LoVo (cell line): ENCODE measurements at regions not wholly inside any gene's neighbourhood (a gene's known extent, or its start where the extent isn't known, plus 50 kb on each side); places are given as distances from the start of the nearest gene placed in this dataset.
"Not testable (repeated sequence)": the region's sequence is repeated elsewhere in the genome, so short reads cannot be mapped to it uniquely, and the experiment has no call there.

Source experiments
- DNase-seq: peaks from one replicate; pipeline ENCODE4 v3.0.0-alpha.2; 2016; ENCODE audit warnings: low spot score

DNA sequence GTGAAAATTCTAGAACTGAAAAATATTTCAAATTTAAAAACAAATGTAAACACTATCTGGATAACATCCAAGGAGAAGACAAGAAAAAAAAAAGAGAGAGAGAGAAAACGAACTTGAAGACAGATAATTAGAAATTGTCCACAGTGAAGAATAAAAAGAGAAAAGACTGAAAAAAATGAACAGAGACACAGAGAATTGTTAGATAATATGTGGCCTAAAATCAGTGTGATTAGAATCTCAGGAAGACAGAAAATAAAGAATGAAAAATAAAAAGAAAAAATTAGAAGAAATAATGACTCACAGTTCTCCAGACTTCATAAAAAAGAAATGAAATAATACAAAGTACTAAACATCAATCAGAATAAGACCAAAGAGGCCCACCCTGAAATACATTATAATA, 1209.3 kb downstream of the FSCB start:
- no peak for DNase-seq

- DNase-seq: not testable (repeated sequence)
These were observed 1211.0 kb downstream of the FSCB start for GRCh38 chr14:43296061-43296460.

DNA sequence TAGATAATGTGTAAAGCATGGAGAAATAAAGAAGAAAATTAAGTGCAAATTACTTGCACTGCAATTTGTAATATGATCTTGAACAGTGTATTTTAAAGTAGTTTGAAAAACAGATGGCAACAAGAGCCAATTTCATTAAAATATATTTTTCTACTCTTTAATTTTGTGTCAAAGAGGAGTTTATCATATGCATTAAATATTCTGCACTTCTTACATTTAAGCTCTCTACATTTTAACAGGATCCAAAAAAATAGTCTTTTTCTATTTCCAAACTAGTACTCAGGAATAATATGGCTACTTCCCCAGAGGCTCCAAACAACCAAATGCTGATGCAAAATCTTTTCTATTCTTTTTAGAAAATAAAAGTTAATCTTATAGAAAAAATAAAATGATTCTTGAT, 1221.5 kb downstream of the FSCB start:
- no peak for DNase-seq

- DNase-seq: no peak
These were observed 1247.0 kb downstream of the FSCB start for GRCh38 chr14:43260056-43260455.

- DNase-seq: no peak
These were observed 1248.7 kb downstream of the FSCB start for GRCh38 chr14:43258396-43258795.

GRCh38 chr14:43256996-43257395, 1250.1 kb downstream of the FSCB start:
- not testable (repeated sequence) for DNase-seq

- DNase-seq: no peak
These were observed 1254.2 kb downstream of the FSCB start for GRCh38 chr14:43252866-43253265.

- no peak for DNase-seq
These were observed 1257.5 kb downstream of the FSCB start for GRCh38 chr14:43249591-43249990.

GRCh38 chr14:43249116-43249515, 1258.0 kb downstream of the FSCB start:
- no peak for DNase-seq

DNA sequence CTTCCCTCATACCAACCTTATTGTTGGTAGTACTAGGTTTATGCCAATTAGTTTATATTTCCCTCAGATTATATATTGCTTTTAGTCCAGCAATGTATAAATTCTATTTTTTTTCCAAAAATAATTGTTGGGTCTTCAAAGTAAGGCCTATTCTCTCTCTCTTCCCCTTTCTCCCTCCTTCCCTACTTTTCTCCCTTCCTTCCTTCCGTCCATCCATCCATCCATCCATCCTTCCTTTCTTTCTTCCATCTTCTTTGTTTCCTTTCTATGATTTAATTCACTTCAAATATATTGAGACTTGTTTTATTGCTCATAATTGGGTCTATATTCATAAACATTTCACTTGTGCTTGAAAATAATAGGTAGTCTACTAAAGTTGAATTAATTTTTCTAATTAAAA, 1259.2 kb downstream of the FSCB start:
- no peak for DNase-seq

DNA sequence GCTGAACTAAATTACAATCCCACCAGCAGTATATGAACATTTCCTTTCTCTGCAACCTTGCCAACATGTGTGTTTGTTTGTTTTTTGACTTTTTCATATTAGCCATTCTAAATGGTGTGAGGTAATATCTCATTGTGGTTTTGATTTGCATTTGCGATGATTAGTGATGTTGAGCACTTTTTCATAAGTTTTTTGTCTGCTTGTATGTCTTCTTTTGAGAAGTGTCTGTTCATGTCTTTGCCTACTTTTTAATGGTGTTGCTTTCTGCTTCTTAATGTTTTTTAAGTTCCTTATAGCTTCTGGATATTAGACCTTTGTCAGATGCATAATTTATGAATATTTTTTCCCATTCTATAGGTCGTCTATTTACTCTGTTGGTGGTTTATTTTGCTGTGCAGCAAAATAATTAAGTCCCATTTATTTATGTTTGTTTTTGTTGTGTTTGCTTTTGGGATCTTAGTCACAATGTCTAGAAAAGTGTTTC, 1262.9 kb downstream of the FSCB start:
- no peak for DNase-seq

DNA sequence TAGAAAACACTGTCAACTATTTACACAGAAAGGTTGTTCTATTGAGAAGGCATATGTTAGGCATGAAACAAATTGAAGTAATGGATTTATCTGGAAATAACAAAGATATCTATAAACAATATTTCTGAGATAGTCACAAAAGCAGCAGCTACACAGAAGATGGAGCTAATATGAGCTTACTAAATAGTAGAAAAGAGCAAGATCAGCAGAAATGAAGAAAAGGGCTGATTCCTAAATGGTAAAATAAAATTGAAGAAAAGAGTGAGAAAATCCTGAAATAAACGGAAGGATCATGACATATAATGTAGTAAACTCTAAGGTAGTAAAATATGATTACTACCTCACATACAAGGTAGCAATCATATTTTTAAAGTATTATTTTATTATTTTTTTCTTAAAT, 1263.9 kb downstream of the FSCB start:
- no peak for DNase-seq

DNA sequence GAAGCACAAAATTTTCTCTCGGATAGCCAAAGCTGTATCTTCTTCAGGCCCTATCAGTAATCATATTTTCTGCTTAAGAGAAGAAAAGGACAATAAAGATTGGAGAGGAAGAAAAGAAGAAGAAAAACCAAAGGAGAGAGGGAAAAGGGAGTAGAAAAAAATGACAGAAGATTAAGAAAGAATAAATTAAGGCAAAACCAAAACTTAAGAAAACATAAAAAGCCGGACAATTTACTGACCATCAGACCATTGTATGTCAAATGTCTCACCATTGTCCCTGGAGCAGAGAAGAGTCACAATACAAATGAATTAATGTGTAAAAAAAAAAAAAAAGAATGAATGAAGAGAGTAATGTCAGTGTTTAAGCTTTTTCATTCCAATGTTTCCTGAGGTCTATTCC, 1274.8 kb downstream of the FSCB start:
- DNase-seq: no peak

DNA sequence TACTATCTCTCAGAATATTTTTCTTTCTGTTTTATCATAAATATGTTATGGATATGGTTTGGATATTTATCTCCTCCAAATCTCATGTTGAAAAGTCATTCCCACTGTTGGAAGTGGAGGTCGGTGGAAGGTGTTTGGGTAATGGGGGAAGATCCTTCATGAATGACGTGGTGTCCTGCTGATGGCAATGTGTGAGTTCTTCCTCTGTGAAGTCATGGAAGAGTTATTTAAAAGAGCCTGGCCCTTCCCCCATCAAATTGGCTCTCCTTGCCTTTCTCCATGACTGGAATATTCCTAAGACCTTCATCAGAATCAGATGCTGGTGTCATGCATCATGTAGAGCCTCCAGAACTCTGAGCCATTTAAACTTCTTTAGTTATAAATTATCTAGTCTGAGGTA, 1291.6 kb downstream of the FSCB start:
- DNase-seq: no peak

- DNase-seq: no peak
These were observed 1299.9 kb downstream of the FSCB start for GRCh38 chr14:43207189-43207588.

DNA sequence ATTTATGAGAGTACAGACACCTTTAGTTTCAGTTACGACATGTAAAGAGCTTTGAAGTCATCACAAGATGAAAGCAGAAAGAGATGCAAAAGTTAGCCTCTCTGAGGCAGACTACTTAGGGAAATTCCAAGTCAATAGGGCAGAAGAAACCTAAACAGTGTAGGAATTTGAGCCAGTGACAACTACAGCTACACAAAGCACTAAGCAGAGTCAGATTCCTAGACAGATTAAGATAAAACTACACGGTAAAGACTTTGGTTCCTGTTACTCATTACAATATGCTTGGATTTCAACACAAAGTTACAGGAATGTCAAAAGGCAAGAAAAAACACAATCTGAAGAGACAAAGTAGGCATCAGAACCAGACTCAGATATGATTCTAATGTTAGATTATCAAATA, 1302.3 kb downstream of the FSCB start:
- no peak for DNase-seq

GRCh38 chr14:43200519-43200918, 1306.6 kb downstream of the FSCB start:
- DNase-seq: no peak

- DNase-seq: no peak
These were observed 1308.6 kb downstream of the FSCB start for GRCh38 chr14:43198465-43198864.

- DNase-seq: no peak
These were observed 1322.5 kb downstream of the FSCB start for GRCh38 chr14:43184540-43184939.

- no peak for DNase-seq
These were observed 1323.2 kb downstream of the FSCB start for GRCh38 chr14:43183916-43184315.

- no peak for DNase-seq
These were observed 1331.2 kb downstream of the FSCB start for GRCh38 chr14:43175896-43176295.

GRCh38 chr14:43172899-43173548, 1334.1 kb downstream of the FSCB start:
- no peak for DNase-seq

GRCh38 chr14:43169722-43170121, 1337.4 kb downstream of the FSCB start:
- no peak for DNase-seq

DNA sequence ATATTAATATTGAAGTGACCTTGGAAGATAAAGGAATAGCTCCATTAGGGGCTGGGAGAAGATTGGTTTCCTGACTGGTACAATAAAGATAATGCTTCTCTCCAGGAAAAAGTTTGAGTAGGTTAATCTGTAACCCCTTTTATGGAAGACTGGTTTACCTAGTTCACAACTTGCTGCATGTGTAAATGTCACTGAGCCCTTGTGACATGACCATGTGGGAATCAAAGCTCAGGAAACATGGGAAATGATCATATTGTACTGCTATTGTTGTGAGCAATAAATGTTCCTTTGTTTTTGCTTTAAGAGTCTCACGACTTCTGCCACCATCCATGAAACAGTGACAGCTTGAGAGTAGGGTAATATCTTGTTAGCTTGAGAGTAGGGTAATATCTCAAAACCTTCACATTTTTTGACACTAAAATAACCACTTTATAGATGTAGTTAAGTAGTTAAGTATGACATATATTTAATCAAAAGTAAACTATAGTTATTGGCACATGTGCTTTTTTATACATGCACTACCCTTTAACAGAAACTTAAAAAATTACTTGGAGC, 1338.6 kb downstream of the FSCB start:
- no peak for DNase-seq
